ENCODE measurements at regions not wholly inside any gene's neighbourhood (a gene's known extent, or its start where the extent isn't known, plus 50 kb on each side); places are given as distances from the start of the nearest gene placed in this dataset.

DNA sequence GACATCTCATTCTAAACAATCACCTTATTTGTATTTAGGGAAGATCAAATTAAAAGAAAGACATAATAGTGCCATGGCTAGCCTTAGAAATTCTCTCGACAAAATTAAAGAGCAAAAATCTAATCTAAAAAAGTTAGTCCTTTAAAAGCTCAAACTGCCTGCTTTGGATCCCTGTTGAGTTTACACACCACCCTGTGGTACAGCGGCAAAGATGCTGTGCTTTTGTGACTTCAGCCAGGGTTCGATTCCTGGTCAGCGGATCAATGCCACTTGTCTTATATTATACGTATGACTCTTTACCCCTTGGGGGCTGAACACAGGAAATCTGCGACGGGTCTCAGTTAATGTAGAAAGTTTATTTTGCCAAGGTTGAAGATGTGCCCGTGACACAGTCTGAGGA lies 51.3 kb upstream of the VOPP1 start:
- no peak for DNase-seq

DNA sequence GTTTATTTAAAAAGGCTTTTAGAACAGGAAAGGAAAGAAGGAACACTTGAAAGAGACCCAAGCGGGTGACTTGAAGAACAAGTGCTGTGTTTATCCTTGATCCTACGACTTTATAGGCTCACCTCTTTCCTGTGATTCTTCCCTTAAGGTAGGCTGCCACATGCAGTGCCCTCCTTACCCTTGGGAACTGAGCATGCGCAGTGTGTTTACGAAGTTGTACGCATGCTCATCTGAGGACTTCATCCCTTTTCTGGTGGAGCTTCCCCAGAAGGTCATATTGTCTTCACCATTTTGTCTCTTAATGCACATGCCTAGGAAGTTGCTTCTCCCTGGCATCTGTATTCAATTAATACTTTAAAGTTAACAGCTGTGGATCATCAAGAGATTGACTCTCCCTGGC lies 49.9 kb upstream of the VOPP1 start:
- DNase-seq: no peak

Data from stimulated activated CD4-positive, alpha-beta T cell treated with anti-CD3 and anti-CD28 coated beads, Interleukin-15, amount 100 ng/mL, for 24 hours (primary cell).